Loucy (cell line): ENCODE measurements at regions not wholly inside any gene's neighbourhood (a gene's known extent, or its start where the extent isn't known, plus 50 kb on each side); places are given as distances from the start of the nearest gene placed in this dataset.

Experiments
- CTCF ChIP-seq: fragments of 200-600 bp; sonication (generic); conservative IDR thresholded peaks from 2 replicates; pipeline ENCODE4 v1.5.1; 2014; ENCODE audit warnings: mild to moderate bottlenecking, antibody characterized with exemption, low read length
- EZH2phosphoT487 ChIP-seq: fragments of 200-600 bp; IDR thresholded peaks from 2 replicates; pipeline ENCODE4 v1.6.1; 2018; ENCODE audit warnings: antibody characterized with exemption, mild to moderate bottlenecking, moderate library complexity, borderline replicate concordance

GRCh38 chr11:112861356-112861755, 99.9 kb upstream of the NCAM1 start:
- TF ChIP-seq CTCF (no peak), EZH2phosphoT487 (no peak)
